ENCODE measurements at regions not wholly inside any gene's neighbourhood (a gene's known extent, or its start where the extent isn't known, plus 50 kb on each side); places are given as distances from the start of the nearest gene placed in this dataset.

DNA sequence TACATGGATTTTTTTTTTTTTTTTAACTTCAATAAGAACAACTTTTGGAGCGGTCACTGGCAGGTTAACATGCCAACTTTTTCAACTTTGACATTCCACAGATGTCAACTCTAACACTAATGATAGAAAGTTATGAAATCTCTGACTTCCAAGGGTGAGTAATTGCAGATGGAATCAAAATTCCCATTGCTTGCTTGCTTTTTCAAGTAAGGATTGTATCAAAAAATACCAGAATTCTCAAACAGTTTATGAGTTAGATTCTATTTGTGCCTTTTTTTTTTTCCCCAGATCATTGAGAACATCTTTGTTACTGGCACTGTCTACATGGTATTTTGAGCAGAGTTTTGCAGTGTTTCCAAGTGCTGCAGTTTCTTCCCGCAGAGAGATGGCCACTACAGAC, 50.3 kb upstream of the OTUD4 start:
- DNase-seq: no peak

Data from stimulated activated naive CD4-positive, alpha-beta T cell treated with Interleukin-2 at 50 U/mL for 16 hours (primary cell).